Heart left ventricle (tissue), 13 donors: ENCODE measurements at regions not wholly inside any gene's neighbourhood (a gene's known extent, or its start where the extent isn't known, plus 50 kb on each side); places are given as distances from the start of the nearest gene placed in this dataset.

Source experiments
- CTCF ChIP-seq, 12 donors: fragments of 200-600 bp; sonication (generic) in 4 of 12; IDR thresholded peaks; one replicate each; pipeline versions ENCODE4 v1.5.0 to v1.8.0; 2018 to 2022; ENCODE audit warnings: antibody characterized with exemption in 12 of 12, mild to moderate bottlenecking in 5 of 12
- POLR2A ChIP-seq, 2 donors: fragments of 450-650 bp; IDR thresholded peaks; one replicate each; pipeline ENCODE4 v1.6.1; 2017; ENCODE audit warnings: antibody characterized with exemption in 2 of 2, mild to moderate bottlenecking in 2 of 2, moderate library complexity in 2 of 2
- donor health status: ischemic (EF 13 %, LVEDD 7.1; RV severe dilation, severe dysfunction).
- donor health status: DM: no; HTN: yes; CAD: no.
- donor health status: DM: no; HTN: no; CAD: no.
- donor health status: ischemic (EF 25% LVEDD 6.9; RV normal size, moderate dysfunction).
- donor health status: ischemic (EF 25% LVEDD 5.7; RV mildly dilated, moderate dysfunction).
- donor health status: ischemic (EF 35%, LVEDD 5.7; RV mildly dilated, moderate dysfunction).
- donor health status: nonischemic (EF 11% LVEDD 7.7; RV severe dilation, severe dysfunction).
- donor health status: DM: yes; HTN: yes; CAD: no.
- donor health status: PGD.
- donor health status: ischemic (EF 29% LVEDD 5.4; RV normal size, mild dysfunction).
- donor health status: nonischemic (EF 23%, LVEDD 6.1; RV moderate dilation, normal function).

GRCh38 chr14:104290058-104290667 lies 151.8 kb downstream of the KIF26A start:
- no peak for TF ChIP-seq CTCF (IDR thresholded peaks at IDR 0.05)
- TF ChIP-seq POLR2A (IDR thresholded peaks at IDR 0.05), result no peak
